ENCODE measurements at regions not wholly inside any gene's neighbourhood (a gene's known extent, or its start where the extent isn't known, plus 50 kb on each side); places are given as distances from the start of the nearest gene placed in this dataset.

GRCh38 chr3:153760948-153761347, 360.2 kb upstream of the ARHGEF26 start:
- Histone ChIP-seq H4K20me1 (ENCODE audit: control insufficient read depth, insufficient read depth, low read length, poor library complexity, severe bottlenecking) (no peaks in the 10 kb centered on the region), H3K4me3 (ENCODE audit: control extremely low read depth in 1 of 5, extremely low read depth in 1 of 5, insufficient read depth in 1 of 5, low read depth in 2 of 5, low read length in 4 of 5) (no peak overlapping the region), H3K79me2 (ENCODE audit: control insufficient read depth, insufficient read depth, low read length) (no peaks in the 10 kb centered on the region), H3K27me3 (replicated peaks in 1 of 4; ENCODE audit: control extremely low read depth in 1 of 4, control insufficient read depth in 3 of 4, insufficient read depth in 4 of 4, low read length in 3 of 4) (no peaks in the 10 kb centered on the region), H3K9ac (ENCODE audit: low read length) (no peak overlapping the region), H3K36me3 (replicated peaks in 1 of 2; ENCODE audit: control extremely low read depth in 1 of 2, control insufficient read depth in 1 of 2, extremely low read depth in 1 of 2, insufficient read depth in 2 of 2, low read length in 1 of 2) (no peaks in the 10 kb centered on the region), H3K4me1 (ENCODE audit: control insufficient read depth in 2 of 2, insufficient read depth in 2 of 2, low read length in 2 of 2) (no peaks in the 10 kb centered on the region), H3K9me3 (ENCODE audit: control extremely low read depth in 1 of 3, control insufficient read depth in 2 of 3, insufficient read depth in 1 of 3, low read length in 2 of 3) (no peaks in the 10 kb centered on the region), H3K27ac (ENCODE audit: low read length in 2 of 2) (no peak overlapping the region), H2AFZ (ENCODE audit: insufficient read depth, low read depth, low read length, poor library complexity, severe bottlenecking) (no peak overlapping the region), H3K4me2 (replicated peaks; ENCODE audit: low read depth, low read length, poor library complexity, severe bottlenecking) (no peak overlapping the region)
- intact Hi-C loops (cut with micrococcal nuclease): no loop called here
- CTCF ChIA-PET: interaction anchor here (1.0 kb wide), 1 partner anchor 718 kb away, joined by 3 read pairs; no protein-coding TSS in a partner anchor
- DNase-seq (no peak), ATAC-seq (ENCODE audit: low read depth) (no peak)
- no peak for TF ChIP-seq EZH2 (IDR thresholded peaks at IDR 0.05; ENCODE audit: borderline replicate concordance, insufficient read depth, low read depth, low read length, poor library complexity, severe bottlenecking)
- H3K9me3 Mint-ChIP-seq (ENCODE audit: insufficient read depth): no peaks in the 10 kb centered on the region
- H3K27ac Mint-ChIP-seq: no peak overlapping the region
- H3K4me1 Mint-ChIP-seq: no peaks in the 10 kb centered on the region
- no peak overlapping the region for H3K4me3 Mint-ChIP-seq
- WGBS (ENCODE audit: insufficient coverage): 20% methylated on average over 1 of the region's 5 CpGs
- POLR2A ChIA-PET: no interaction called here
- H3K27me3 Mint-ChIP-seq: no peaks in the 10 kb centered on the region

GRCh38 chr3:153762411-153763235, 358.6 kb upstream of the ARHGEF26 start:
- Histone ChIP-seq H2AFZ (ENCODE audit: insufficient read depth, low read depth, low read length, poor library complexity, severe bottlenecking) (no peak overlapping the region), H3K27ac (ENCODE audit: low read length in 2 of 2) (no peak overlapping the region), H3K4me3 (ENCODE audit: control extremely low read depth in 1 of 5, extremely low read depth in 1 of 5, insufficient read depth in 1 of 5, low read depth in 2 of 5, low read length in 4 of 5) (no peak overlapping the region), H3K79me2 (ENCODE audit: control insufficient read depth, insufficient read depth, low read length) (no peaks in the 10 kb centered on the region), H3K4me1 (ENCODE audit: control insufficient read depth in 2 of 2, insufficient read depth in 2 of 2, low read length in 2 of 2) (no peaks in the 10 kb centered on the region), H3K36me3 (replicated peaks in 1 of 2; ENCODE audit: control extremely low read depth in 1 of 2, control insufficient read depth in 1 of 2, extremely low read depth in 1 of 2, insufficient read depth in 2 of 2, low read length in 1 of 2) (no peaks in the 10 kb centered on the region), H4K20me1 (ENCODE audit: control insufficient read depth, insufficient read depth, low read length, poor library complexity, severe bottlenecking) (no peaks in the 10 kb centered on the region), H3K4me2 (replicated peaks; ENCODE audit: low read depth, low read length, poor library complexity, severe bottlenecking) (no peak overlapping the region), H3K9ac (ENCODE audit: low read length) (no peak overlapping the region), H3K9me3 (ENCODE audit: control extremely low read depth in 1 of 3, control insufficient read depth in 2 of 3, insufficient read depth in 1 of 3, low read length in 2 of 3) (no peaks in the 10 kb centered on the region), H3K27me3 (replicated peaks in 1 of 4; ENCODE audit: control extremely low read depth in 1 of 4, control insufficient read depth in 3 of 4, insufficient read depth in 4 of 4, low read length in 3 of 4) (no peaks in the 10 kb centered on the region)
- Mint-ChIP-seq H3K4me3 (no peak overlapping the region), H3K27me3 (no peaks in the 10 kb centered on the region), H3K4me1 (no peaks in the 10 kb centered on the region), H3K9me3 (ENCODE audit: insufficient read depth) (no peaks in the 10 kb centered on the region), H3K27ac (no peak overlapping the region)
- ATAC-seq (ENCODE audit: low read depth) (no peak), DNase-seq (no peak)
- ChIA-PET CTCF (interaction anchor here (4.8 kb wide), 1 partner anchor 720 kb away, joined by 29 read pairs; no protein-coding TSS in a partner anchor), POLR2A (no interaction called here)
- 100% methylated on average over 1 of the region's 6 CpGs for WGBS (ENCODE audit: insufficient coverage)
- intact Hi-C loops (cut with micrococcal nuclease): no loop called here
- TF ChIP-seq EZH2 (IDR thresholded peaks at IDR 0.05; ENCODE audit: borderline replicate concordance, insufficient read depth, low read depth, low read length, poor library complexity, severe bottlenecking): no peak
- TF ChIP-seq CTCF (IDR thresholded peaks at IDR 0.05): no peak
